GM18507 (cell line): ENCODE measurements at regions not wholly inside any gene's neighbourhood (a gene's known extent, or its start where the extent isn't known, plus 50 kb on each side); places are given as distances from the start of the nearest gene placed in this dataset.
"Not testable (repeated sequence)": the region's sequence is repeated elsewhere in the genome, so short reads cannot be mapped to it uniquely, and the experiment has no call there.

Source experiments
- DNase-seq: peaks from one replicate; pipeline ENCODE4 v3.0.0; 2011; ENCODE audit warnings: low read depth; ENCODE audit not compliant: insufficient read length; ENCODE audit errors: extremely low spot score
- FAIRE-seq: peaks from 2 replicates; lab custom pipeline; 2011; peaks lifted over from hg19 to GRCh38; lab: Jason Lieb, UNC

DNA sequence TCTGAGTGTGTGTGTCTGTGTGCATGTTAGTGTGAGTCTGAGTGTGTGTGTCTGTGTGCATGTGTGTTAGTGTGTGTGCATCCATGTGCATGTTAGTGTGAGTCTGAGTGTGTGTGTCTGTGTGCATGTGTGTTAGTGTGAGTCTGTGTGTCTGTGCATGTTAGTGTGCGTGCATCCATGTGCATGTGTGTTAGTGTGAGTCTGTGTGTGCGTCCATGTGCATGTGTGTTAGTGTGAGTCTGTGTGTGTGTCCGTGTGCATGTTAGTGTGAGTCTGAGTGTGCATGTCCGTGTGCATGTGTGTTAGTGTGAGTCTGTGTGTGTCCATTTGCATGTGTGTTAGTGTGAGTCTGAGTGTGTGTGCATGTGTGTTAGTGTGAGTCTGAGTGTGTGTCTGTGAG lies 76.6 kb upstream of the ACTRT2 start:
- DNase-seq, result no peak
- no peak for FAIRE-seq

DNA sequence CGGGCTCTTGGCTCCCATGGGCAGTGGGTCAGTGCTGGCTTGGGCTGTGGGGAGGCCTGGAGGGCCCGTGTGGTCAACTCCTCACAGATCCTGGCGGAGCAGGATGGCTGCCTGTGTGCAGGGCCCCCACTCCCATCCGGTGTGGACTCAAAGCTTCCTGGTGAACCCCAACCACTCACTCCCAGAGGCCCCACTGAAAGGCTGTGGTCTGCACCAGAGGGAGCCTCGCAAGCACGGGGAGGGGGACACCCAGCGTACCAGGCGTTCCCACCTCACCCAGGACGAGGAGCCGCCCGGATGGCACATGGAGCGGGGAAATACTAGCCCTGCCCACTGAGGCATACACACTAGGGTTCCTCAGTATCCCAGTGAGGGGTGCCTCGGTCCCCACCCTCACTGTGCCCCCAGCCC lies 75.4 kb upstream of the ACTRT2 start:
- FAIRE-seq (no peak), DNase-seq (no peak)

DNA sequence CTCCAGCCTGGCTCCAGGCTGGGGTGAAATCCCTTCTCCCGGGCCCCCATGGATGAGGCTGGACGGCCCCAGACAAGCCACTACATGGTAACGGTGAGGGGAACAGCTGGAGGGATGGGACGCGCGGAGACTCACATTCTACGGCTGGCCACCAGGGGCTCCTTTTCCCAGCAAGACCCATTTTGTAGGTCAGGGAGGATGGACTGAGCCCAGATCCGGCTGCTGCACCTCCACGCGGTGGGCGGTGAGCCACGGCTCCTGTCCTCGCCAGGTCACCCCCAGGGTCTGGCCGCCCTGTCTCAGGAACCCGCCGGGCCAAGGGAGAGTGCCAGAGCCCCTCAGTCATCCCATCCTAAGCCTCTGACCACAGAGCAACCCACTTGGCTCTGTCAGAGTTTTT lies 75.0 kb upstream of the ACTRT2 start:
- FAIRE-seq (no peak), DNase-seq (no peak)

DNA sequence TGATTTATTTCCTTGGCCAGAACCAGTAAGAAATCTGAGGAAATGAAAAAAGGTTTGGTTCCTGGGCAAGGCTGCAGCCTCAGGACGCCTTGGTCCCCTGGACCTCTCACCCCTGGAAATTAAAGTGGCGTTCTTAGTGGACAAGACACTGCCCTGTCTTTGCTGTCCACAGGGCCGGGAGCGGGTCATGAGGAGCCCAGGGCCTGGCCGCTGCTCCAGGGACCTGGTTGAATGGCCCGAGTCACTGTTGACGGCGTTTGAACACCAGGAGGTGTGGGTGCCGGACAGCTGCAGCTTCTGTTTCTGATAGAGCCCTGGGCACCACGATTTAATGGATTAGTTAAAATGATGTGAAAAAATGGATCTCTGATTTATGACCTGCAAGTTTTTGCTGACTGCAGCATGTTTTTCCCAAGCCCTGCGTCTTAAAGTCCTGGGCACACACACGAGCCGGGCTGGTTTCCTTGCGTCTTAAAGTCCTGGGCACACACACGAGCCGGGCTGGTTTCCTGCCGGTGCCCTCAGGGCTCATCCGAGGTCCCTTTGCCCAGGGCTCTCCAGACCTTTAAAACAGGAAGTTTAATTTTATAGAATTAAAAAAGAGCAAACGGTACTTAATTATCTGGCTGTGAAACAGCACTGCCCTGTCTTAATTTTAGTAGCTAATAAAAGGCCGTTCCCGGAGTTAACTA lies 74.1 kb upstream of the ACTRT2 start:
- no peak for FAIRE-seq
- no peak for DNase-seq

DNA sequence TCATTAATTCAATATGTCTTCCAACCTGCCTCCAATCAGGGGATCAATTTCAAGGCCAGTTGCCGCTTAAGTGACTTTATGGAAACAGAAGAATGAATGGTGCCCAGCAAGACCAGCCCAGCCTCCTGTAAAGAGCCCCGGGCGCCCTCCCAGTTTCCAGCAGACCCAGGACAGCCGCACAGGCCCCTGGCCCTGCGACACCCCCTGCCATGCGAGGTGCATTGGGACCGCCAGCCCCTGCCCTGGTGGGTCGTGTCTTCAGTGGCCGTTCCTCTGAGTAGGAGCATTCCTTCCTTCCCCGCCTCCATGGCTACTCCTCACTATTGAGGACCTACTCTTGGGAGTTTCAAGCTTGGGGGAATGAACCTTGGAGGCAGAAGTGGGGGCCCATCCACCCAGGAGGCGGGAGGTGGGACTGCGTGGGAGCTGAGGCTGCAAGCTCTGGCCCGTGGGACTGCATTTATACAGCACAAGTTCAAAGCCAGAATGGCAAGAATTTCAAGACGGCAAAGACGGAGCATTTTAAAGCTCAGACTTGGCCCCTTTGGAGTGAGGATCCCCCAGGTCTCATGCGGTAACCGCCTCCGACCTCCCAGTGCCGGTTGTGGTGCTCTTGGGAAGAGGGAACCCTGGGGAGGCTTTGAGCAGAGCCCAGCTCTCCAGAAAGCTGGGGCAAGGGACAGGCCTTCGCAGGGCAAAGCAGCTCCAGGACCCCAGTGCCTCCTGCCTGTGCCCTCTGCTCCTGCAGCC lies 73.1 kb upstream of the ACTRT2 start:
- no peak for DNase-seq
- no peak for FAIRE-seq

DNA sequence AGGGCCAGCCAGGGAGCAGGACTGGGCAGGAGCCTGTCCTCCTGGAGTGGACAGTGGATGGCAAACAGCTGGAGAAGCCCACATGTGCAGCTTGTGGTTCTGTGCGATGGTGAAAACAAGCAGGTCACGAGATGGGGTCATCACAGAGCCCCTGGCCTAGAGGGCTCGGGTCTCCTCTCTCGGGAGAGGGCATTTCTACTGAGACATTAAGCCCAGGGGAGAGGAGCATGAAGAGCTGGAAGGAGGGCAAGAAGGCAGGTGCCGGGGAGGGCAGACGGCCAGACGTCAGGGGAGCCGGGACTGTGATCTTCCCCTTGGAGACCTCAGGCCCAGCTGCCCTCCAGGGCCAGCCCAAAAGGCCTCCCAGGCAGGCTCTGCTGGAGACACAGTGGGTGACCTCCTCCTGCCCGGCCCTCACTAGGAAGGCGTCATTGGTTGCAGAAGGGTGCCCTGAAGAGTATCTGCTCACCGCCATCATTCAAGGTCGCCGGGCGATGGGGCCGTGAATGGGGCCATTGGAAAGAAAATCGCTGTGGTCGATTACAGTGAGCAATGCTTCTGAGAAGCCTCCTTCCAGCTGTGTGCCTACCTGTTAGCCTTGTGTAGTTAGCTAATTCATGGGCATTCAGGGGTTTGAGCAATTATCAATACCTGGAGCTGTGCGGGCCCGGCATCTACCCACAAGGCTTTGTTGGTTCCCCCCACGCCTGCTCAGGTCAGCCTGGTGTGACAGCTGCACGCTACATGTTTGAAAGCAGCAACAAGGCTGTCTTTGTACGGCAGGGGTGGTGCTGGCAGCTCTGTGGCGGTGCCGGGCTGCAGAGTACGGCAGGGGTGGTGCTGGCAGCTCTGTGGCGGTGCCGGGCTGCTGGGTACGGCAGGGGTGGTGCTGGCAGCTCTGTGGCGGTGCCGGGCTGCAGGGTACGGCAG lies 72.3 kb upstream of the ACTRT2 start:
- FAIRE-seq (no peak), DNase-seq (no peak)

DNA sequence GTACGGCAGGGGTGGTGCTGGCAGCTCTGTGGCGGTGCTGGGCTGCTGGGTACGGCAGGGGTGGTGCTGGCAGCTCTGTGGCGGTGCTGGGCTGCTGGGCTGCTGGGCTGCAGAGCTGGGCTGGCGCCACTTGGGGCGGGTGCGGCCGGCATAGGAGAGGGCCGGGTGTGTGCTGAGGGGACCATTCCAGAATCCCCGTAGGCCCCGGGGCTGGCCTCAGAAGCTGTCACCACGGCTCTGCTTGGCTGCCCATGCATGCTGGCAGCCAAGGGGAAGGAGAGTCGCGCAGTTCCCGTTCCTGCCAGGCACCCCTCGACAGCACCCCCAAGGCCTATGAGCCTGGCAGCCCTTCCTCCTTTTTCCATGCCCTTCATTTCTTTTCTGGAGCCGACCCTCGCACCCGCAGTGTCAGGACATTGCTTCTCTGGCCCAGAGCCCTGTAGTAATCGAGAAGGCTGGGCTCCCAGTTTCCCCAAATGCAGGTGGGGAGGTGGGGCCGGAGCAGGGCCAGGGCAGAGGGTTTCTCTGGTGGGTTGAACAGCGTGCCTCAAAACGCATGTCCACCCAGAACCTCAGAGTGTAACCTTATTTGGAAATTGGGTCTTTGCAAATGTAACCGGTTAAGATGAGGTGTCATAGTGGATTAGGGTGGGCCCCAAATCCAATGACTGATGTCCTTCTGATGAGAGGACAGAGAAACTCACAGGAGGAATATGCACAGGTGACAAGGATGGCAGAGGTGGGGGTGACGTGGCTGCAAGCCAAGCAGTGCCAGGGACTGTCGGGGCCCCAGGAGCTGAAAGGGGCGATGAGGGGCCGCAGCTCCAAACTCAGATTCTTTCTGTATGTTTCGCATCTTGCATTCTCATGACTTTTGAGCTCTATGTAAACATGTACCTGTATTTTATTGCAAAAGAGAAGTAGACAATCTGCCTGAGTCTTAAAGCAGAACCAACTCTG lies 71.0 kb upstream of the ACTRT2 start:
- no peak for DNase-seq
- FAIRE-seq, result no peak

DNA sequence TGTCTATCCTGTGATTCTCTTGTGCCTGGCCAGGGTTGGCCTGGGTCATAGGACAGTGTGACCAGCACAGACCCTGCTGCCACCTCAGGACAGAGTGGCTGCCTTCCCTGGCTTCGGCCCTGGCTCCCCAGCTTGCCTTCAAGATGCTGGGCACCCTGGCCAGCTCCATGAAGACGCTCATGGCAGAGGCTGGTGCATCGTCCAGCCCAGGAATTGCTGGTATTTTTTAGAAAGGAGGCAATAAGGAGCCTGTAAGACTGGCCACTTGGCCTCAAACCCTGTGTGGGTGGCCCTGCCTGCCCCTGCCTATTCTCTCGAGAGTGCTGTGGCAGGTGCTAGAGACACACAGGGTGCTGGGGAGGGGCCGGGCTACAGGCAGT lies 70.4 kb upstream of the ACTRT2 start:
- DNase-seq (no peak), FAIRE-seq (no peak)

DNA sequence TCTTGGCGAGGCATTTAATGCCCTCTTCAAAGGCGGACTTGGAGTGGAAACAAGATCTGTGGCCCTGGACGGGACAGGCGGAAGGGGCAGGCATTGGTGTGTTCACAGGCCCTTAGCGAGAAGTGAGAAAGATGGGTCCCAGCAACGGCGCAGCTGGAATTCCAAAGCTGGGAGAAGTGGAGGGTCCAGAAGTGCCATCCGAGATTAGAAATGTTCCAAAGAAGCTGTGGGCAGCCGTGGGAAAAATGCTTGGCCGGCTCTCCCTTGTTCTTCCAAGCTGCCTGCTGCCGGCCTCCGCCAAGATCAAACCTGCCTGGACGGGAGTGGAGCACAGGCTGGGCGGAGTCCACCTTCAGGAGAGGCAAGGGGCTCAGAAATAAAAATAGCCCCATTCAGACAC lies 69.4 kb upstream of the ACTRT2 start:
- no peak for DNase-seq
- FAIRE-seq, result no peak

DNA sequence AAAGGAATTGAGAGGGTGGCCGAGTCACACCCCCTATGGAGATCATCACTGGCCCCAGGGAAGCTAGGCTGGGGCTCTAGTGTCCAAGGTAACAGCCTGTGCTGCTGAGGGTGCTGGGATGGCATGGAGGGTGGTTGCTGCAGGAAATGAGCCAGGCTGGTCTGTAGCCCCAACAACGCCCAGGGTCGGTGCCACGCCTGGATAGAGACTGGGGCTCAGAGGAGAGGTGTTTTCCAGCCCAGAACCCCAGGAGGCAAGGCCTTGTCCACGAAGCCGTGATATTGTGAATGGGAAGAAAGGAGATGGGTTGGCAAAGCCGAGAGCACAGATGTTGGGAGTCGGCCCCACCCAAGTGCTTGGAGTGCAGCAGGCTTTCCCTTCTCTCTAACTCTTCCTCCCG lies 68.9 kb upstream of the ACTRT2 start:
- no peak for FAIRE-seq
- no peak for DNase-seq

DNA sequence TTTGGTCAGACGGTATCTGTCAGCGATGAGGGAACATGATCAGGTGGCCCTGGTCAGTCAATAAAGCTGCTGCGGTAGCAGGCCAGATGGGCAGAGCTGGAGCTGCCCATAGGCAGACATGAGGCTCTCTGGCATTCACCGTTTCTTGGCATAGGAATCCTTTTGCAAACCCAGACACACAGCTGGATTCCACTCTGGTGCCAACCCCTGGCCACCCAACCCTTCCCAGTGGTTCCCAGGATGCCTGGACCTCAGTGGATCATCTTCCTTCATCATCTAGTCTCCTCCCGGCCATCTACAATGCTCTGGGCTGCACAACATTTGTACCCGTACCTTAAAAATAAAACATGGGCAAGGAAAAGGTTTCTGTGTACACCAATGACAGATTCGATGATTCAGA lies 68.3 kb upstream of the ACTRT2 start:
- DNase-seq (no peak), FAIRE-seq (no peak)

DNA sequence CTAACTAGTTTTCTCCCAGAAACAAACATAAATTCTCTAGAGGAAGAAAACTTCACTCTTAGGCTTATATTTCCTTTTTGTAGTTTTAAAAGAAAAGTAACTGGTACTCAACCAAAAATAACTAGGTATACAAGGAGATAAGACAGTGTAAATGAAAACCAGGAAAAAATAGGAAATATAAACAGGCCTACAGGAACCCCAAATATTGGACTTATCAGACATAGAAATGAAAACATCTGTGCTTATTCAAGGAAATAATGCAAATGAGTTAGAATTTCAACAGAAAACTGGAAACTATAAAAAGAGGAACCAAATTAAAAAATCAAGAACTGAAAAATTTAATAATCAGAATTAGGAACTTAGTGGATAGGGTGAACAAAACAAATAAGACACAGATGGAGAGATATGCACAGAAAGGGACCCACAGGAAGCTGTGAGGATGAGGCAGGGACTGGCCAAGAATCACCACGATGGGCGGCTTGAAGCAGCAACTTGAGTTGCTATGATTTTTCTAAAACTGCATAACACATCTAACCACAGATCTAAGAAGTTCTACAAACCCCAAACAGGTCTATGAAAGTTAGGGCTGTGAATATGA lies 67.5 kb upstream of the ACTRT2 start:
- FAIRE-seq, result no peak
- DNase-seq, result no peak

DNA sequence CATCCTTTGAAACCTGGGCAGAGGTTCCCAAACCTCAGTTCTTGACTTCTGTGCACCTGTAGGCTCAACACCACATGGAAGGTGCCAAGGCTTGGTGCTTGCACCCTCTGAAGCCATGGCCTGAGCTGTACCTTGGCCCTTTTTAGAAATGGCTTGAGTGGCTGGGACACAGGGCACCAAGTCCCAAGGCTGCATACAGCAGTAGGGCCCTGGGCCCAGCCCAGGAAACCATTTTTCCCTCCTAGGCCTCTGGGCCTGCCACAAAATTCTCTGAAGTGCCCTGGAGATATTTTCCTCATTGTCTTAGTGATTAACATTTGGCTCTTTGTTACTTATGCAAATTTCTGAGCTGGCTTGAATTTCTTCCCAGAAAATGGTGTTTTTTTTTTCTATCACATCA lies 65.6 kb upstream of the ACTRT2 start:
- FAIRE-seq (no peak), DNase-seq (no peak)

DNA sequence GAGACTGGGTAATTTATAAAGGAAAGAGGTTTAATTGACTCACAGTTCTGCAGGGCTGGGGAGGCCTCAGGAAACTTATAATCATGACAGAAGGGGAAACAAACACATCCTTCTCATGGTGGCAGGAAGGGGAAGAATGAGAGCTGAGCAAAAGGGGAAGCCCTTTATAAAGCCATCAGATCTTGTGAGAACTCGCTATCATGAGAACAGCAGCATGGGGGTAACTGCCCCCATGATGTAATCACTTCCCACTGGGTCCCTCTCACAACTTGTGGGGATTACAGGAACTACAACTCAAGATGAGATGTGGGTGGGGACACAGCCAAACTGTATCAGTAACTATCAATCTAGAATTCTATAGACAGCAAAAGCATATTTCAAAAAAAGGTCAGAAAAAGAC lies 64.7 kb upstream of the ACTRT2 start:
- DNase-seq (no peak), FAIRE-seq (no peak)

DNA sequence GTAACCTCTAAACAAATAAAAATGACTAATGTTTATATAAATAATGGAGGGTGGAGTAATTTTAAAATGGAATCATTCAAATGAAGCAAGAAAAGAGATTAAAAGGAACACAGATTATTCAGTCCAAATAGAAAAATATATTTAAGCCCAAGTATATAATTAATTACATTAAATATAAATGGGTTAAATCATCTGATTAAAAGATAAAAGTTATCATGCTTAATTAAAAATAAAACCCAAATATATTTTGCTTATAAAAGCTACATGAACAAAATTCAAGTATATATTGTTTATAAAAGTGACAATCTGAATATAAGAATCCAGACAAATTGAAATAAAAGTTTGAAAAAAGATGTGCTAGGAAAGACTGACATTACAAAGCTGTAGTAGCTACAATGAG lies 63.9 kb upstream of the ACTRT2 start:
- no peak for DNase-seq
- no peak for FAIRE-seq

DNA sequence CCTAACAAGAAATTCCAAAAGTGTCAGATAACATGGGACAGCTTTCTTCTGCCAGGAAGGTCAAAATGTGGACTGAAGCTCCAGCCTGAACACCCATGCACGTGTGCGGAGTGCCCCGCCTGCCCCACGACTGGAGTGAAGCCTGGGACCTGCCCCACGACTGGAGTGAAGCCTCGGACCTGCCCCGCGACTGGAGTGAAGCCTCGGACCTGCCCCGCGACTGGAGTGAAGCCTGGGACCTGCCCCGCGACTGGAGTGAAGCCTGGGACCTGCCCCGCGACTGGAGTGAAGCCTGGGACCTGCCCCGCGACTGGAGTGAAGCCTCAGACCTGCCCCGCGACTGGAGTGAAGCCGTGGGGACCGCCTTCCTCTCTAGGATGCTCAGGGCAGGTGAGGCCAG lies 61.4 kb upstream of the ACTRT2 start:
- not testable (repeated sequence) for DNase-seq, FAIRE-seq

DNA sequence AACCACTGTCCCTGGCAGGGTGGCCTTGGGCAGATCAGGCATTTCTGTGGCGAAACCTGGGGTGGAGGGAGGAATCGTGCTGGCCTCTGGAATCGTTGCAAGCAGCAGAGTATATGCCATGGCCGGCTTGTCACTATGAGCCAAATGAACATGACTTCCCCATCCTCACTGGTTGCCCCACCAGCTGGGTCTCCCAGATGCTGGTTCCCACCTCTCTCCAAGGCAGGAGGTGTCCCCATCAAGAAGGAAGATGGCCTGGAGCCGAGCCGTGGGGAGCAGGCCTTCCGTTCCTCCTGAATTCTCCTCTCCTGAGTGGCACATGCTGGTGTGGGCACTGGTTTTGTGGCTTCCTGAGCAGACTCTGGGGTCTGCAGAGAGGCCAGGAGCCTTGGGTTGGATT lies 60.2 kb upstream of the ACTRT2 start:
- no peak for FAIRE-seq

DNA sequence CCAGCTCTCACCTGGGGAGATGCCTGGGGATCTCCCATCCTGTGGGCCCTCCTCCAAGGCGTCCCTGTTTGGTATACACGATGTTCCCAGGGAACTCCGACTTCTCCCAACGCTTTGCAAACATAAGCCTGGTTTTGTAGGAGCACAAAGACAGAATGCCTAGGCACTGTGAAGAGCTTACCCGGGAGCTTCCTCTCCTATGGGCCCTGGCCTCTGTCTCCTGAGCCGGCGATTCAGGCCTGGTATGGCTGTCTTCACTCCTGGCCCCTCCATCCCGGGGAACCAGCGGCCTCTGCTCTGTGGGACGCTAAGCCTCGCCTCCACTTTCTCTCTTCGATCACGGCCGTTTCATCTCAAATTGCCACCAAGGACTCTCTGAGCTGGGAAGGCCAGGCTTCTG lies 59.6 kb upstream of the ACTRT2 start:
- FAIRE-seq, result no peak

More for the DNA sequence above, 60.2 kb upstream of the ACTRT2 start:
- no peak for DNase-seq

DNA sequence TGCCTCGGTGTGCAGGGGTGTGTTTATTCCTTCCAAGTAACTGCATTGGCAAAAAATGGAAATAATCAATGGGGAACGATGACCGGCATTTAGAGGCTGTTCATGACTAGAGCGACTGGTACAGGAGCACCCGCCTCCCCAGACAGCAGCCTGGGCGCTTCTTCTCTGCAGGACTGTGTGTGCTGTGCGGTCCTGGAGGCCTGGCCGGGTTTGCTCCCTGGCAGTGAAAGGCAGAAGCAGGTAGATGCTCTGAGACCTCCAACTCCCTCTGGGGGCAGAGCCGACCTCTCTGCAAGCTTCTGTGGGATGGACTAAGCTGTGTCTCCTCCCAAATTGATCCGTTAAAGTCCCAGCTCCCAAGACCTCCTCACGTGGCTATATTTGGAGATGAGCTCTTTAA lies 59.2 kb upstream of the ACTRT2 start:
- no peak for FAIRE-seq
- DNase-seq, result no peak

More for the DNA sequence above, 59.6 kb upstream of the ACTRT2 start:
- DNase-seq, result no peak
